MCF 10A (cell line): ENCODE measurements at regions not wholly inside any gene's neighbourhood (a gene's known extent, or its start where the extent isn't known, plus 50 kb on each side); places are given as distances from the start of the nearest gene placed in this dataset.

Experiments used
- BruUV-seq: library from RNA; stranded (reverse); fragments of 400-500 nt; replicated peaks from 2 replicates; lab custom pipeline; 2021; lab: Mats Ljungman, UMichigan
- CTCF ChIA-PET: fragments of 300-600 bp; sonication (Branson Sonifier 250); formaldehyde crosslinking; extraction: SDS; loops from one replicate; lab custom pipeline; 2021; ENCODE audit warnings: antibody characterized with exemption, inconsistent platforms; lab: Yijun Ruan, JAX
- POLR2A ChIA-PET: fragments of 300-600, 350-650 bp; sonication (Branson Sonifier 250); formaldehyde crosslinking; extraction: SDS; loops from one replicate; lab custom pipeline; 2020; ENCODE audit warnings: antibody characterized with exemption, inconsistent platforms; lab: Yijun Ruan, JAX
- DNase-seq: peaks from one replicate; pipeline ENCODE4 v3.0.0-alpha.2; 2018; ENCODE audit not compliant: unreplicated experiment
- H3K27ac Mint-ChIP-seq: one replicate; pipeline ENCODE4 v1.8.0; 2022; ENCODE audit warnings: mild to moderate bottlenecking, low read depth, mixed read lengths; ENCODE audit not compliant: unreplicated experiment
- H3K27me3 Mint-ChIP-seq: one replicate; pipeline ENCODE4 v1.8.0; 2022; ENCODE audit warnings: mixed read lengths; ENCODE audit not compliant: insufficient read depth, unreplicated experiment
- H3K36me3 Mint-ChIP-seq: one replicate; pipeline ENCODE4 v1.8.0; 2022; ENCODE audit warnings: mild to moderate bottlenecking, moderate library complexity, mixed read lengths; ENCODE audit not compliant: insufficient read depth, unreplicated experiment
- H3K4me1 Mint-ChIP-seq: one replicate; pipeline ENCODE4 v1.8.0; 2022; ENCODE audit warnings: mixed read lengths; ENCODE audit not compliant: insufficient read depth, unreplicated experiment
- H3K4me3 Mint-ChIP-seq: one replicate; pipeline ENCODE4 v1.8.0; 2022; ENCODE audit warnings: mild to moderate bottlenecking, moderate library complexity, mixed read lengths; ENCODE audit not compliant: unreplicated experiment
- H3K9me3 Mint-ChIP-seq: one replicate; pipeline ENCODE4 v1.8.0; 2022; ENCODE audit warnings: mixed read lengths; ENCODE audit not compliant: unreplicated experiment
- CTCF ChIP-seq: fragments of 200-600 bp; IDR thresholded peaks from one replicate; pipeline ENCODE4 v1.8.0; 2022; ENCODE audit warnings: antibody characterized with exemption, mild to moderate bottlenecking; ENCODE audit not compliant: unreplicated experiment
- intact Hi-C: fragments of 100-400 bp; cut with micrococcal nuclease; formaldehyde crosslinking; loops from 2 replicates; pipeline ENCODE4 v1.14.1; 2022

GRCh38 chr2:223197046-223197445 lies 145.1 kb downstream of the KCNE4 start:
- no peaks in the 10 kb centered on the region for H3K27me3 Mint-ChIP-seq
- no peak overlapping the region for H3K4me3 Mint-ChIP-seq
- no TSS peak for BruUV-seq
- H3K36me3 Mint-ChIP-seq, result no peaks in the 10 kb centered on the region
- TF ChIP-seq CTCF, result no peak
- H3K9me3 Mint-ChIP-seq, result no peaks in the 10 kb centered on the region
- DNase-seq, result no peak
- ChIA-PET POLR2A (no interaction called here), CTCF (no interaction called here)
- intact Hi-C loops, result no loop called here
- H3K27ac Mint-ChIP-seq, result no peak overlapping the region
- H3K4me1 Mint-ChIP-seq, result no peaks in the 10 kb centered on the region

- POLR2A ChIA-PET, result no interaction called here
- no peak for DNase-seq
- Mint-ChIP-seq H3K27me3 (no peaks in the 10 kb centered on the region), H3K4me1 (no peaks in the 10 kb centered on the region), H3K27ac (no peak overlapping the region), H3K9me3 (no peaks in the 10 kb centered on the region), H3K4me3 (no peak overlapping the region), H3K36me3 (no peaks in the 10 kb centered on the region)
- no peak for TF ChIP-seq CTCF
- intact Hi-C loops, result no loop called here
- BruUV-seq, result no TSS peak
- CTCF ChIA-PET, result interaction anchor here (0.5 to 0.7 kb wide), 3 partner anchors 11 to 369 kb away, joined by 3 read pairs; no protein-coding TSS in a partner anchor
These were observed 147.8 kb downstream of the KCNE4 start for GRCh38 chr2:223199531-223200515.

GRCh38 chr2:223203971-223204929 lies 152.3 kb downstream of the KCNE4 start:
- no peak for DNase-seq
- no peak overlapping the region for H3K27ac Mint-ChIP-seq

More at GRCh38 chr2:223203971-223204929, 152.3 kb downstream of the KCNE4 start:
- ChIA-PET CTCF (no interaction called here), POLR2A (interaction anchor here (0.7 to 0.8 kb wide), 2 partner anchors 11 to 23 kb away, joined by 3 read pairs; no protein-coding TSS in a partner anchor)
- intact Hi-C loops, result no loop called here
- TF ChIP-seq CTCF, result no peak
- no peaks in the 10 kb centered on the region for H3K4me1 Mint-ChIP-seq
- BruUV-seq, result no TSS peak
- H3K36me3 Mint-ChIP-seq, result no peaks in the 10 kb centered on the region
- H3K27me3 Mint-ChIP-seq, result no peaks in the 10 kb centered on the region
- no peaks in the 10 kb centered on the region for H3K9me3 Mint-ChIP-seq
- no peak overlapping the region for H3K4me3 Mint-ChIP-seq
